ENCODE measurements at regions not wholly inside any gene's neighbourhood (a gene's known extent, or its start where the extent isn't known, plus 50 kb on each side); places are given as distances from the start of the nearest gene placed in this dataset.

GRCh38 chr3:102757950-102758349, 323.1 kb downstream of the ZPLD1 start:
- CTCF ChIA-PET: interaction anchor here (0.9 to 1.3 kb wide), 2 partner anchors 17 to 19 kb away, joined by 3 read pairs; no protein-coding TSS in a partner anchor
- RAD21 ChIA-PET (ENCODE audit: unreplicated experiment): no interaction called here

More at GRCh38 chr3:102757950-102758349, 323.1 kb downstream of the ZPLD1 start:
- FAIRE-seq: no peak
- no peak overlapping the region for H3K27ac ChIP-seq (ENCODE audit: control insufficient read depth, insufficient read depth)
- no peaks in the 10 kb centered on the region for H3K79me2 ChIP-seq (ENCODE audit: control insufficient read depth, insufficient read depth, low read length)
- intact Hi-C loops (cut with micrococcal nuclease; ENCODE audit: unreplicated experiment) (no loop called here), in situ Hi-C loops (cut with MboI) (no loop called here)
- BruUV-seq (replicated peaks): no TSS peak
- POLR2A ChIA-PET: no interaction called here
- no peak overlapping the region for H3K4me3 ChIP-seq
- H3K4me2 ChIP-seq (ENCODE audit: control insufficient read depth, insufficient read depth): no peak overlapping the region
- ATAC-seq: no peak
- no peak overlapping the region for H2AFZ ChIP-seq (ENCODE audit: control insufficient read depth, low read depth, low read length)
- H4K20me1 ChIP-seq (ENCODE audit: control insufficient read depth, insufficient read depth): no peaks in the 10 kb centered on the region
- H3K4me1 ChIP-seq (ENCODE audit: control insufficient read depth, insufficient read depth, low read length): no peaks in the 10 kb centered on the region
- no peaks in the 10 kb centered on the region for H3K9me3 ChIP-seq (replicated peaks; ENCODE audit: control insufficient read depth, insufficient read depth, low read length)
- no peaks in the 10 kb centered on the region for H3K36me3 ChIP-seq (ENCODE audit: control insufficient read depth in 2 of 2, insufficient read depth in 2 of 2, low read length in 1 of 2)
- SMC1A ChIA-PET (ENCODE audit: uncharacterized antibody, unreplicated experiment): no interaction called here
- WGBS (ENCODE audit: insufficient coverage, insufficient replicate concordance, low lambda C conversion rate, missing lambda C conversion rate): 22% methylated on average over 2 of the region's 2 CpGs
- DNase-seq (ENCODE audit: low read depth, low spot score): no peak
- no peak overlapping the region for H3K9ac ChIP-seq (ENCODE audit: control insufficient read depth, insufficient read depth, low read length)
- TF ChIP-seq RELA (IDR thresholded peaks at IDR 0.05; ENCODE audit: borderline replicate concordance, partially characterized antibody): no peak
- no peak for TF ChIP-seq HSF1 (IDR thresholded peaks at IDR 0.05; ENCODE audit: low read depth, low read length)
- TF ChIP-seq, protein P1, sequence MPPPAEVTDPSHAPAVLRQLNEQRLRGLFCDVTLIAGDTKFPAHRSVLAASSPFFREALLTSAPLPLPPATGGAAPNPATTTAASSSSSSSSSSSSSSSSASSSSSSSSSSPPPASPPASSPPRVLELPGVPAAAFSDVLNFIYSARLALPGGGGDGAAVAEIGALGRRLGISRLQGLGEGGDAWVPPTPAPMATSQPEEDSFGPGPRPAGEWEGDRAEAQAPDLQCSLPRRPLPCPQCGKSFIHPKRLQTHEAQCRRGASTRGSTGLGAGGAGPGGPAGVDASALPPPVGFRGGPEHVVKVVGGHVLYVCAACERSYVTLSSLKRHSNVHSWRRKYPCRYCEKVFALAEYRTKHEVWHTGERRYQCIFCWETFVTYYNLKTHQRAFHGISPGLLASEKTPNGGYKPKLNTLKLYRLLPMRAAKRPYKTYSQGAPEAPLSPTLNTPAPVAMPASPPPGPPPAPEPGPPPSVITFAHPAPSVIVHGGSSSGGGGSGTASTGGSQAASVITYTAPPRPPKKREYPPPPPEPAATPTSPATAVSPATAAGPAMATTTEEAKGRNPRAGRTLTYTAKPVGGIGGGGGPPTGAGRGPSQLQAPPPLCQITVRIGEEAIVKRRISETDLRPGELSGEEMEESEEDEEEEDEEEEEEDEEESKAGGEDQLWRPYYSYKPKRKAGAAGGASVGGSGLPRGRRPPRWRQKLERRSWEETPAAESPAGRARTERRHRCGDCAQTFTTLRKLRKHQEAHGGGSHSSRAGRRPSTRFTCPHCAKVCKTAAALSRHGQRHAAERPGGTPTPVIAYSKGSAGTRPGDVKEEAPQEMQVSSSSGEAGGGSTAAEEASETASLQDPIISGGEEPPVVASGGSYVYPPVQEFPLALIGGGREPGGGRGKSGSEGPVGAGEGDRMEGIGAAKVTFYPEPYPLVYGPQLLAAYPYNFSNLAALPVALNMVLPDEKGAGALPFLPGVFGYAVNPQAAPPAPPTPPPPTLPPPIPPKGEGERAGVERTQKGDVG (CRISPR knock-in tag; IDR thresholded peaks at IDR 0.05): no peak
- TF ChIP-seq EGR1 (IDR thresholded peaks at IDR 0.05; ENCODE audit: borderline replicate concordance in 1 of 2, low read depth in 2 of 2, low read length in 2 of 2): no peak
- no peaks in the 10 kb centered on the region for H3K27me3 ChIP-seq (replicated peaks in 1 of 2; ENCODE audit: control insufficient read depth in 2 of 2, insufficient read depth in 2 of 2, low read length in 1 of 2)
